IPS-18a (cell line): ENCODE measurements at regions not wholly inside any gene's neighbourhood (a gene's known extent, or its start where the extent isn't known, plus 50 kb on each side); places are given as distances from the start of the nearest gene placed in this dataset.
"Not testable (repeated sequence)": the region's sequence is repeated elsewhere in the genome, so short reads cannot be mapped to it uniquely, and the experiment has no call there.

Experiments
- H3K27ac ChIP-seq: one replicate; pipeline ENCODE4 v1.5.1; 2013; ENCODE audit warnings: low read length
- H3K27me3 ChIP-seq: one replicate; pipeline ENCODE4 v1.6.1; 2013; ENCODE audit warnings: mild to moderate bottlenecking, low read length; ENCODE audit not compliant: control insufficient read depth, insufficient read depth
- H3K36me3 ChIP-seq: one replicate; pipeline ENCODE4 v1.6.1; 2013; ENCODE audit warnings: low read depth, low read length; ENCODE audit not compliant: control insufficient read depth
- H3K4me1 ChIP-seq: one replicate; pipeline ENCODE4 v1.6.1; 2013; ENCODE audit warnings: low read depth, low read length; ENCODE audit not compliant: control insufficient read depth
- H3K4me3 ChIP-seq: one replicate; pipeline ENCODE4 v1.5.1; 2013; ENCODE audit warnings: low read length
- H3K9ac ChIP-seq: one replicate; pipeline ENCODE4 v1.6.1; 2013; ENCODE audit warnings: mild to moderate bottlenecking, low read length, moderate library complexity
- H3K9me3 ChIP-seq: one replicate; pipeline ENCODE4 v1.6.1; 2013; ENCODE audit warnings: low read depth, low read length; ENCODE audit not compliant: control insufficient read depth

GRCh38 chr6:145271577-145271976 lies 463.7 kb downstream of the EPM2A start:
- H3K4me3 ChIP-seq, result no peak overlapping the region
- H3K4me1 ChIP-seq, result no peaks in the 10 kb centered on the region
- no peak overlapping the region for H3K9ac ChIP-seq
- H3K36me3 ChIP-seq, result no peaks in the 10 kb centered on the region
- no peaks in the 10 kb centered on the region for H3K27me3 ChIP-seq
- H3K9me3 ChIP-seq, result no peaks in the 10 kb centered on the region
- H3K27ac ChIP-seq, result no peak overlapping the region

GRCh38 chr6:145272246-145272645 lies 463.1 kb downstream of the EPM2A start:
- no peaks in the 10 kb centered on the region for H3K4me1 ChIP-seq
- no peak overlapping the region for H3K4me3 ChIP-seq
- no peaks in the 10 kb centered on the region for H3K9me3 ChIP-seq
- H3K36me3 ChIP-seq, result no peaks in the 10 kb centered on the region
- no peak overlapping the region for H3K27ac ChIP-seq
- no peaks in the 10 kb centered on the region for H3K27me3 ChIP-seq
- H3K9ac ChIP-seq, result no peak overlapping the region

- no peaks in the 10 kb centered on the region for H3K36me3 ChIP-seq
- H3K9ac ChIP-seq, result no peak overlapping the region
- H3K4me3 ChIP-seq, result no peak overlapping the region
- no peak overlapping the region for H3K27ac ChIP-seq
- no peaks in the 10 kb centered on the region for H3K27me3 ChIP-seq
- H3K4me1 ChIP-seq, result no peaks in the 10 kb centered on the region
- H3K9me3 ChIP-seq, result no peaks in the 10 kb centered on the region
These were observed 462.2 kb downstream of the EPM2A start for GRCh38 chr6:145273136-145273535.

GRCh38 chr6:145274083-145274482 lies 461.2 kb downstream of the EPM2A start:
- H3K36me3 ChIP-seq, result no peaks in the 10 kb centered on the region
- H3K27me3 ChIP-seq, result no peaks in the 10 kb centered on the region
- H3K9ac ChIP-seq, result no peak overlapping the region
- H3K9me3 ChIP-seq, result no peaks in the 10 kb centered on the region
- no peaks in the 10 kb centered on the region for H3K4me1 ChIP-seq
- H3K4me3 ChIP-seq, result no peak overlapping the region
- no peak overlapping the region for H3K27ac ChIP-seq

- no peaks in the 10 kb centered on the region for H3K36me3 ChIP-seq
- no peak overlapping the region for H3K4me3 ChIP-seq
- H3K4me1 ChIP-seq, result no peaks in the 10 kb centered on the region
- H3K9me3 ChIP-seq, result no peaks in the 10 kb centered on the region
- no peak overlapping the region for H3K9ac ChIP-seq
- no peak overlapping the region for H3K27ac ChIP-seq
- H3K27me3 ChIP-seq, result no peaks in the 10 kb centered on the region
These were observed 460.3 kb downstream of the EPM2A start for GRCh38 chr6:145275019-145275418.

GRCh38 chr6:145275787-145276186 lies 459.5 kb downstream of the EPM2A start:
- Histone ChIP-seq H3K27me3 (no peaks in the 10 kb centered on the region), H3K27ac (no peak overlapping the region), H3K36me3 (no peaks in the 10 kb centered on the region), H3K4me3 (no peak overlapping the region), H3K9me3 (no peaks in the 10 kb centered on the region), H3K9ac (no peak overlapping the region), H3K4me1 (no peaks in the 10 kb centered on the region)

GRCh38 chr6:145276756-145277155 lies 458.6 kb downstream of the EPM2A start:
- H3K9me3 ChIP-seq, result no peaks in the 10 kb centered on the region
- H3K27me3 ChIP-seq, result no peaks in the 10 kb centered on the region
- no peaks in the 10 kb centered on the region for H3K4me1 ChIP-seq
- no peak overlapping the region for H3K27ac ChIP-seq
- no peak overlapping the region for H3K9ac ChIP-seq
- no peak overlapping the region for H3K4me3 ChIP-seq
- H3K36me3 ChIP-seq, result no peaks in the 10 kb centered on the region

- Histone ChIP-seq H3K4me1 (no peaks in the 10 kb centered on the region), H3K9ac (no peak overlapping the region), H3K4me3 (no peak overlapping the region), H3K27ac (no peak overlapping the region), H3K9me3 (no peaks in the 10 kb centered on the region), H3K27me3 (no peaks in the 10 kb centered on the region), H3K36me3 (no peaks in the 10 kb centered on the region)
These were observed 457.8 kb downstream of the EPM2A start for GRCh38 chr6:145277358-145278086.

- Histone ChIP-seq H3K27ac (no peak overlapping the region), H3K9ac (no peak overlapping the region), H3K4me3 (no peak overlapping the region), H3K27me3 (no peaks in the 10 kb centered on the region), H3K36me3 (no peaks in the 10 kb centered on the region), H3K4me1 (no peaks in the 10 kb centered on the region), H3K9me3 (no peaks in the 10 kb centered on the region)
These were observed 457.0 kb downstream of the EPM2A start for GRCh38 chr6:145278163-145278807.

GRCh38 chr6:145279551-145279950 lies 455.8 kb downstream of the EPM2A start:
- H3K27me3 ChIP-seq, result no peaks in the 10 kb centered on the region
- H3K36me3 ChIP-seq, result no peaks in the 10 kb centered on the region
- H3K9me3 ChIP-seq, result no peaks in the 10 kb centered on the region
- H3K9ac ChIP-seq, result no peak overlapping the region
- no peaks in the 10 kb centered on the region for H3K4me1 ChIP-seq
- H3K4me3 ChIP-seq, result no peak overlapping the region
- no peak overlapping the region for H3K27ac ChIP-seq

- Histone ChIP-seq H3K9ac (no peak overlapping the region), H3K27me3 (no peaks in the 10 kb centered on the region), H3K4me1 (no peaks in the 10 kb centered on the region), H3K27ac (no peak overlapping the region), H3K36me3 (no peaks in the 10 kb centered on the region), H3K9me3 (no peaks in the 10 kb centered on the region), H3K4me3 (no peak overlapping the region)
These were observed 455.3 kb downstream of the EPM2A start for GRCh38 chr6:145279993-145280392.

GRCh38 chr6:145283209-145283608 lies 452.1 kb downstream of the EPM2A start:
- not testable (repeated sequence) for H3K4me3 ChIP-seq, H3K9me3 ChIP-seq, H3K27ac ChIP-seq, H3K27me3 ChIP-seq, H3K9ac ChIP-seq, H3K4me1 ChIP-seq, H3K36me3 ChIP-seq
